DND-41 (cell line): ENCODE measurements at regions not wholly inside any gene's neighbourhood (a gene's known extent, or its start where the extent isn't known, plus 50 kb on each side); places are given as distances from the start of the nearest gene placed in this dataset.

Source experiments
- ATAC-seq: fragments of 200-7000 bp; cut with Tn5 transposase; 3 replicates; pipeline ENCODE4 v1.9.1; 2021; ENCODE audit warnings: low read depth; ENCODE audit not compliant: insufficient read depth
- DNase-seq: peaks from one replicate; pipeline ENCODE4 v3.0.0-alpha.2; 2020
- H2AFZ ChIP-seq: 2 replicates; pipeline ENCODE4 v1.6.0; 2012; ENCODE audit warnings: low read depth, low read length
- H3K27ac ChIP-seq: 2 replicates; pipeline ENCODE4 v1.5.1; 2012; ENCODE audit warnings: low read length, inconsistent platforms
- H3K27me3 ChIP-seq: fragments of 200-600 bp; sonication (generic); 2 replicates; pipeline ENCODE4 v1.6.0; 2012; ENCODE audit warnings: low read length, mild to moderate bottlenecking, inconsistent platforms; ENCODE audit not compliant: insufficient read depth, poor library complexity
- H3K36me3 ChIP-seq: 2 replicates; pipeline ENCODE4 v1.5.1; 2012; ENCODE audit warnings: low read length, inconsistent platforms; ENCODE audit not compliant: insufficient read depth
- H3K4me1 ChIP-seq: 2 replicates; pipeline ENCODE4 v1.5.1; 2012; ENCODE audit warnings: mild to moderate bottlenecking, low read length; ENCODE audit not compliant: insufficient read depth
- H3K4me2 ChIP-seq: 2 replicates; pipeline ENCODE4 v1.6.0; 2012; ENCODE audit warnings: mild to moderate bottlenecking, moderate library complexity, low read length, inconsistent platforms; ENCODE audit not compliant: insufficient read depth
- H3K4me3 ChIP-seq, 2 experiments: fragments of 200-600 bp in 1 of 2; shearing (Covaris generic) in 1 of 2; 2 replicates each; pipeline ENCODE4 v1.5.1; 2012 to 2016; ENCODE audit warnings: inconsistent platforms in 2 of 2, low read length in 2 of 2, mild to moderate bottlenecking in 2 of 2, low read depth in 1 of 2, moderate library complexity in 1 of 2
- H3K79me2 ChIP-seq: 2 replicates; pipeline ENCODE4 v1.6.0; 2012; ENCODE audit warnings: low read length, inconsistent platforms; ENCODE audit not compliant: insufficient read depth
- H3K9ac ChIP-seq: 2 replicates; pipeline ENCODE4 v1.6.0; 2012; ENCODE audit warnings: low read depth, mild to moderate bottlenecking, inconsistent platforms, low read length, moderate library complexity
- H3K9me3 ChIP-seq: 2 replicates; pipeline ENCODE4 v1.5.1; 2012; ENCODE audit warnings: low read length, moderate library complexity, mild to moderate bottlenecking, inconsistent platforms; ENCODE audit not compliant: insufficient read depth, severe bottlenecking
- H4K20me1 ChIP-seq: 2 replicates; pipeline ENCODE4 v1.6.0; 2012; ENCODE audit warnings: low read length; ENCODE audit not compliant: insufficient read depth
- EZH2 ChIP-seq: IDR thresholded peaks from 3 replicates; pipeline ENCODE4 v1.6.1; 2012; ENCODE audit warnings: borderline replicate concordance, low read depth, mild to moderate bottlenecking, moderate library complexity, low read length, inconsistent platforms; ENCODE audit not compliant: severe bottlenecking
- TF ChIP-seq, protein P1 (sequence below): IDR thresholded peaks from 2 replicates; pipeline ENCODE4 v1.5.1; 2012; ENCODE audit warnings: borderline replicate concordance, low read length, moderate library complexity, mild to moderate bottlenecking; ENCODE audit not compliant: poor library complexity, severe bottlenecking; ENCODE audit errors: extremely low read depth

- no peaks in the 10 kb centered on the region for H4K20me1 ChIP-seq
- no peak overlapping the region for H3K4me2 ChIP-seq
- no peak for DNase-seq
- H3K36me3 ChIP-seq = no peaks in the 10 kb centered on the region
- no peak for ATAC-seq
- no peaks in the 10 kb centered on the region for H3K9me3 ChIP-seq
- no peak overlapping the region for H3K27ac ChIP-seq
- TF ChIP-seq, protein P1, sequence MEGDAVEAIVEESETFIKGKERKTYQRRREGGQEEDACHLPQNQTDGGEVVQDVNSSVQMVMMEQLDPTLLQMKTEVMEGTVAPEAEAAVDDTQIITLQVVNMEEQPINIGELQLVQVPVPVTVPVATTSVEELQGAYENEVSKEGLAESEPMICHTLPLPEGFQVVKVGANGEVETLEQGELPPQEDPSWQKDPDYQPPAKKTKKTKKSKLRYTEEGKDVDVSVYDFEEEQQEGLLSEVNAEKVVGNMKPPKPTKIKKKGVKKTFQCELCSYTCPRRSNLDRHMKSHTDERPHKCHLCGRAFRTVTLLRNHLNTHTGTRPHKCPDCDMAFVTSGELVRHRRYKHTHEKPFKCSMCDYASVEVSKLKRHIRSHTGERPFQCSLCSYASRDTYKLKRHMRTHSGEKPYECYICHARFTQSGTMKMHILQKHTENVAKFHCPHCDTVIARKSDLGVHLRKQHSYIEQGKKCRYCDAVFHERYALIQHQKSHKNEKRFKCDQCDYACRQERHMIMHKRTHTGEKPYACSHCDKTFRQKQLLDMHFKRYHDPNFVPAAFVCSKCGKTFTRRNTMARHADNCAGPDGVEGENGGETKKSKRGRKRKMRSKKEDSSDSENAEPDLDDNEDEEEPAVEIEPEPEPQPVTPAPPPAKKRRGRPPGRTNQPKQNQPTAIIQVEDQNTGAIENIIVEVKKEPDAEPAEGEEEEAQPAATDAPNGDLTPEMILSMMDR = no peak
- TF ChIP-seq EZH2 = no peak
- no peaks in the 10 kb centered on the region for H3K79me2 ChIP-seq
- H2AFZ ChIP-seq = no peak overlapping the region
- no peak overlapping the region for H3K4me3 ChIP-seq
- H3K9ac ChIP-seq = no peak overlapping the region
- H3K4me1 ChIP-seq = no peaks in the 10 kb centered on the region
- H3K27me3 ChIP-seq = peaks cover 7% of the 10 kb centered on the region
Measured at GRCh38 chr11:127274328-127274676, 273.7 kb upstream of the KIRREL3 start.

DNA sequence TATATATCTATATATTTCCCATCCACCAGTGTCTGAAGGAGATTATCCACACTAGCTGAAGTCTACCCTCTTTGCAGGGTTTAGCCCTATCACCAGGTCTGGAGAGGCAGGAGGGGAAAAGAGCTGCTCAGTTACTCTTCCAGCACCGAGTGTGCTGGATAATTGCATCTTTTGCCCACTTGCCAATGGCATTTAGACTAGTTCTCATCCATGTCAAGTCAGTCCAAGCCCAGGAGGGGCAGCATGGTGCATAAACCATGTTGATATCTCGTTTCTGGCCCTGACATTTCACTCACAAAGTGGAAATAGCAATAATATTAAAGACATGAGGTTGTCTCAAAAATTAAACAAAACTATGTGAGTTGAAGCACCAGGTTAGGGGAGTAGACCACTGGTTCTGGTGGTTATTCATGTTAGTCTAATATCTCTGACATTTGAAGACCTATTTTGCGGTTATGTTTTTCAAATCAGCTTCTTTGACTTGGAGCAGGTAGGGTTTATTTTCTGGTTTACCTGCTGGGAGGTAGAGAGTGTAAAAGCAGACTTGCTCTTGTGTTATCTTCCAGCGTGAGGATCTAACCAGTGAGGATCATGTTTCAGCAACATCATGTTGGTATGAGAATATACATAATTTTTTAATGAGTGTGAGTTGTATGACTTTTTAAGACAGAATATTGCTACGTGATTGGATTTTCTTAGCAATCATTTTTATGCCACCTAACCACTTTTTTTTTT lies 273.2 kb upstream of the KIRREL3 start:
- H4K20me1 ChIP-seq = no peaks in the 10 kb centered on the region
- H3K79me2 ChIP-seq = no peaks in the 10 kb centered on the region
- DNase-seq = no peak
- H3K4me1 ChIP-seq = no peaks in the 10 kb centered on the region
- H3K9me3 ChIP-seq = no peaks in the 10 kb centered on the region
- no peak for ATAC-seq
- H3K9ac ChIP-seq = no peak overlapping the region
- H3K36me3 ChIP-seq = no peaks in the 10 kb centered on the region
- H3K27ac ChIP-seq = no peak overlapping the region
- no peak for TF ChIP-seq EZH2
- TF ChIP-seq, protein P1 = no peak
- H3K4me3 ChIP-seq = no peak overlapping the region
- peaks cover 7% of the 10 kb centered on the region for H3K27me3 ChIP-seq
- H2AFZ ChIP-seq = no peak overlapping the region
- no peak overlapping the region for H3K4me2 ChIP-seq

DNA sequence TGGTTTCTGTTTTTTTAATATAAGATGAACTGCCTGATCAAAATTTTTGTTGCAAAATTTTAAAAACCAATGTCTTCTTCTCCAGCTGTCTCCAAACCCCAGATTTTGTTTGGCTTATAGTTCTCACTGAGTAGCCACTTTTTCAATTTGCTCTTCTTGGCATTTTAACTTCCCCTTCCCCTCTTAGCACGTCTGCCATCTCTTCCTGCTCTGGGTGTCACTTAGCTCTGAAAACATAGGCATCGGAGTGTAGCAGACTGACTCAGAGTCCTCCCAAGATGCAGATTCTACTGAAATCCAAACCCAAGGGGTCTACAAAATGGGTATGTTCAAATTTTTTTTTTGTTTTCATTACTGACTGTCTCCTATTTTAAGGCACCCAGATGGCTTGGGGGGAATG lies 270.3 kb upstream of the KIRREL3 start:
- Histone ChIP-seq H2AFZ (no peak overlapping the region), H3K9ac (no peak overlapping the region), H3K4me3 (no peak overlapping the region), H3K79me2 (no peaks in the 10 kb centered on the region), H3K27me3 (peaks cover 7% of the 10 kb centered on the region), H3K4me2 (no peak overlapping the region), H3K27ac (no peak overlapping the region), H3K36me3 (no peaks in the 10 kb centered on the region), H3K9me3 (no peaks in the 10 kb centered on the region), H3K4me1 (no peaks in the 10 kb centered on the region), H4K20me1 (no peaks in the 10 kb centered on the region)
- no peak for DNase-seq
- ATAC-seq = no peak
- TF ChIP-seq, protein P1 = no peak
- TF ChIP-seq EZH2 = no peak

DNA sequence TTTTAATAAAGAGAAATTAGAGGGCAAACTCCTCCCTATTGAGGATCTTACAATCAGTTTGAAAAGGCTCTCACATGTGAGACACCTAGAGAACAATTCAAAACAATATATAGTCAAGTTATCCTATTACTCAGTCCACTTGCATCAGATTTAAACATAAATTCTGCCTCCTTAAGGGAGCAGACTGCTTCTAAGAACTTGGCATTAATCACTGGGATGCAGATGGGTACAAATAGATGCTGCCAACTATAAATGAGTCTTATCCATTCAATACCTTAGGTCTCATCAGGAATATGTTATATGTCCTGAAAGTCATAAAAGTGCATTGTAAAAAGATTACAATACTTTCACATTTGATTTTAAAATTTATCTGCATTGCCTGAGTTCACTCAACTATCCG lies 269.3 kb upstream of the KIRREL3 start:
- ATAC-seq (no peak), DNase-seq (no peak)
- Histone ChIP-seq H3K27me3 (peaks cover 6% of the 10 kb centered on the region), H3K27ac (no peak overlapping the region), H2AFZ (no peak overlapping the region), H4K20me1 (no peaks in the 10 kb centered on the region), H3K4me1 (no peaks in the 10 kb centered on the region), H3K9me3 (no peaks in the 10 kb centered on the region), H3K4me3 (no peak overlapping the region), H3K79me2 (no peaks in the 10 kb centered on the region), H3K4me2 (no peak overlapping the region), H3K36me3 (no peaks in the 10 kb centered on the region), H3K9ac (no peak overlapping the region)
- TF ChIP-seq, protein P1 = no peak
- no peak for TF ChIP-seq EZH2
